Fibroblast of lung (primary cell): ENCODE measurements at regions not wholly inside any gene's neighbourhood (a gene's known extent, or its start where the extent isn't known, plus 50 kb on each side); places are given as distances from the start of the nearest gene placed in this dataset.
A peak's percentile ranks its signal among the peaks of the same experiment; 100 is the strongest.

Source experiments
- DNase-seq, 2 donors: peaks; one replicate each; pipeline versions ENCODE4 v3.0.0 to v3.0.0-alpha.2; 2010; ENCODE audit warnings: low read depth in 2 of 2
- H2AFZ ChIP-seq: 2 replicates; pipeline ENCODE4 v1.5.1; 2012; ENCODE audit warnings: low read length, control low read depth, inconsistent platforms
- H3K27ac ChIP-seq: 2 replicates; pipeline ENCODE4 v1.5.1; 2011; ENCODE audit warnings: low read length, control low read depth; ENCODE audit not compliant: insufficient read depth
- H3K27me3 ChIP-seq: 2 replicates; pipeline ENCODE4 v1.5.1; 2011; ENCODE audit warnings: mild to moderate bottlenecking, low read length; ENCODE audit not compliant: control insufficient read depth, insufficient read depth
- H3K36me3 ChIP-seq: 2 replicates; pipeline ENCODE4 v1.5.1; 2011; ENCODE audit warnings: low read length; ENCODE audit not compliant: control insufficient read depth, insufficient read depth
- H3K4me1 ChIP-seq: 2 replicates; pipeline ENCODE4 v1.5.1; 2011; ENCODE audit warnings: low read length; ENCODE audit not compliant: control insufficient read depth, insufficient read depth; ENCODE audit errors: extremely low read depth
- H3K4me2 ChIP-seq: 2 replicates; pipeline ENCODE4 v1.5.1; 2011; ENCODE audit warnings: low read length, control low read depth; ENCODE audit not compliant: insufficient read depth; ENCODE audit errors: extremely low read depth
- H3K4me3 ChIP-seq, 4 experiments: fragments of 200-600 bp in 1 of 4; sonication (generic) in 1 of 4; replicated peaks in 1 of 4; 2 replicates each; pipeline ENCODE4 v1.5.1; 2011 to 2016; ENCODE audit warnings: low read length in 4 of 4, low read depth in 3 of 4, mild to moderate bottlenecking in 3 of 4, control low read depth in 2 of 4, inconsistent platforms in 1 of 4, mixed read lengths in 1 of 4; ENCODE audit not compliant: insufficient read depth in 1 of 4; ENCODE audit errors: control extremely low read depth in 1 of 4
- H3K79me2 ChIP-seq: 2 replicates; pipeline ENCODE4 v1.5.1; 2012; ENCODE audit warnings: mild to moderate bottlenecking, low read length, inconsistent platforms; ENCODE audit not compliant: control insufficient read depth, insufficient read depth
- H3K9ac ChIP-seq: 2 replicates; pipeline ENCODE4 v1.5.1; 2011; ENCODE audit warnings: mild to moderate bottlenecking, low read length, control low read depth; ENCODE audit not compliant: insufficient read depth
- H3K9me3 ChIP-seq: 2 replicates; pipeline ENCODE4 v1.5.1; 2012; ENCODE audit warnings: low read depth, low read length; ENCODE audit not compliant: control insufficient read depth, insufficient read depth
- H4K20me1 ChIP-seq: 2 replicates; pipeline ENCODE4 v1.5.1; 2011; ENCODE audit warnings: low read length; ENCODE audit not compliant: control insufficient read depth, insufficient read depth; ENCODE audit errors: extremely low read depth
- CTCF ChIP-seq, 2 donors: IDR thresholded peaks in 1 of 2; conservative IDR thresholded peaks in 1 of 2; 1 replicate in 1 of 2; 2 replicates in 1 of 2; pipeline ENCODE4 v1.5.1; 2011 to 2012; ENCODE audit warnings: low read length in 2 of 2, control low read depth in 1 of 2, inconsistent platforms in 1 of 2, low read depth in 1 of 2, mild to moderate bottlenecking in 1 of 2
- EZH2 ChIP-seq: IDR thresholded peaks from 2 replicates; pipeline ENCODE4 v1.5.1; 2012; ENCODE audit warnings: low read length, control low read depth, mild to moderate bottlenecking; ENCODE audit errors: missing control alignments

GRCh38 chr1:163885510-163885909, 563.8 kb downstream of the NUF2 start:
- Histone ChIP-seq H3K4me3 (no peak overlapping the region), H3K4me2 (no peak overlapping the region), H3K9me3 (no peaks in the 10 kb centered on the region), H3K27ac (no peak overlapping the region), H3K27me3 (no peaks in the 10 kb centered on the region), H3K36me3 (no peaks in the 10 kb centered on the region), H4K20me1 (no peaks in the 10 kb centered on the region), H3K4me1 (no peaks in the 10 kb centered on the region), H2AFZ (no peak overlapping the region), H3K9ac (no peak overlapping the region), H3K79me2 (no peaks in the 10 kb centered on the region)
- no peak for TF ChIP-seq CTCF (conservative IDR thresholded peaks at IDR 0.05 in 1 of 2, IDR thresholded peaks at IDR 0.05 in 1 of 2; ENCODE audit: low read depth in 1 of 2, low read length in 2 of 2)
- no peak for TF ChIP-seq EZH2
- DNase-seq, result no peak

GRCh38 chr1:163896001-163896400, 574.2 kb downstream of the NUF2 start:
- H3K27ac ChIP-seq, result no peak overlapping the region
- no peak overlapping the region for H3K4me3 ChIP-seq
- H3K79me2 ChIP-seq, result no peaks in the 10 kb centered on the region
- no peak overlapping the region for H2AFZ ChIP-seq
- H3K9me3 ChIP-seq, result no peaks in the 10 kb centered on the region
- TF ChIP-seq EZH2 (no peak), CTCF (conservative IDR thresholded peaks at IDR 0.05 in 1 of 2, IDR thresholded peaks at IDR 0.05 in 1 of 2; ENCODE audit: low read depth in 1 of 2, low read length in 2 of 2) (no peak)
- H3K4me1 ChIP-seq, result no peaks in the 10 kb centered on the region
- H3K4me2 ChIP-seq, result no peak overlapping the region
- no peaks in the 10 kb centered on the region for H3K36me3 ChIP-seq
- no peaks in the 10 kb centered on the region for H4K20me1 ChIP-seq
- DNase-seq, result peak in 1 of 2 donors; percentile 4
- no peaks in the 10 kb centered on the region for H3K27me3 ChIP-seq
- H3K9ac ChIP-seq, result no peak overlapping the region

GRCh38 chr1:163897412-163898155, 575.8 kb downstream of the NUF2 start:
- no peak overlapping the region for H3K4me2 ChIP-seq
- no peaks in the 10 kb centered on the region for H3K27me3 ChIP-seq
- no peak overlapping the region for H2AFZ ChIP-seq
- no peak overlapping the region for H3K27ac ChIP-seq
- H3K36me3 ChIP-seq, result no peaks in the 10 kb centered on the region
- H3K4me1 ChIP-seq, result no peaks in the 10 kb centered on the region
- H3K9ac ChIP-seq, result no peak overlapping the region
- H3K4me3 ChIP-seq, result no peak overlapping the region
- H3K79me2 ChIP-seq, result no peaks in the 10 kb centered on the region
- H4K20me1 ChIP-seq, result no peaks in the 10 kb centered on the region
- DNase-seq, result peak; percentile 31 to 56
- H3K9me3 ChIP-seq, result no peaks in the 10 kb centered on the region
- TF ChIP-seq CTCF (conservative IDR thresholded peaks at IDR 0.05 in 1 of 2, IDR thresholded peaks at IDR 0.05 in 1 of 2; ENCODE audit: low read depth in 1 of 2, low read length in 2 of 2) (no peak), EZH2 (no peak)
